NOMO-1 (cell line): ENCODE measurements at regions not wholly inside any gene's neighbourhood (a gene's known extent, or its start where the extent isn't known, plus 50 kb on each side); places are given as distances from the start of the nearest gene placed in this dataset.

Source experiments
- DNase-seq, 2 experiments: peaks; one replicate each; lab custom pipeline; 2025; ENCODE audit not compliant: unreplicated experiment in 2 of 2; lab: John Stamatoyannopoulos, UW

DNA sequence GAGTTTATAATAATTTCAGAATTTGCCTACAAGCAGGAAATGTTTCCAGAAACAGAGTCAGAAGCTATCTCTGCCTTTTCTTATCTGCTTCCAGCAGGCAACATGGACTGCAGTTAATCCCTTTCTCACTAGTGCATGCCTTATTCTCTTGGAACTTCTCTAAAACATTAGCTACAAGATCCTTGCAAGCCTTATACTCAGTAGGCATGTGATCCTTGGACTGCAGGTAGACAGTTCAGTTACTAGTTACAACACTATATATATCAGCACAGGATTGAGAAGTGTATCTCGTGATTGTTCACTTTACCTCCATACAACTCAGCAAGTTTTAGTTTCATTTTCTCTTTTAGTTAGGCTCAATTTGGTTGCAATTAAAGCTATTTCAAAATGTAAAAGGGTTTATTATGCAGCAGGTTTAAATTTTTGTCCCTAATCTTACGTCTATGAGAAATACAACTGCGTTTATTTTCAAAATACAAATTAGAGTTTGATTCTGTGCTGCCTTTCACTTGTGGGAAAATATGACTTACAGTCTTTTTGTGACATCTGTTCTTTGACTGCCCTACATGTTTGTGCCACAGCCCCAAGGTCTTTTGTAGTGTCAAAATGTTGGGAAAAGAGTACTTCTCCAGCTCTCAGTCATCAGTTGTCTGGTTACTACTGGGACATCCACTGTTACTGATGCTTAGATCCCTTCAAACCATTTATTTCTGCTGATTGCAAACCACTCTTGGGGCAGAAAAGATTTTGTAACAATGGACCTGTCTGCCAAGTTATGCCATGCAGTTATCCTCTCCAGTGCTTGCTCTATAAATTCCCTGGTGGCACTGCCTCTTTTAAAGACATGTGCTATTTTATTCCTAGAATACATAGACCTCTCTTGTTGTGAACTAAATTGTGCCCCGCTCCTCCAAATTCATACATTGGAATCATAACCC lies 709.0 kb upstream of the FOXG1 start:
- peak in 1 of 2 experiments; percentile 48 for DNase-seq

DNA sequence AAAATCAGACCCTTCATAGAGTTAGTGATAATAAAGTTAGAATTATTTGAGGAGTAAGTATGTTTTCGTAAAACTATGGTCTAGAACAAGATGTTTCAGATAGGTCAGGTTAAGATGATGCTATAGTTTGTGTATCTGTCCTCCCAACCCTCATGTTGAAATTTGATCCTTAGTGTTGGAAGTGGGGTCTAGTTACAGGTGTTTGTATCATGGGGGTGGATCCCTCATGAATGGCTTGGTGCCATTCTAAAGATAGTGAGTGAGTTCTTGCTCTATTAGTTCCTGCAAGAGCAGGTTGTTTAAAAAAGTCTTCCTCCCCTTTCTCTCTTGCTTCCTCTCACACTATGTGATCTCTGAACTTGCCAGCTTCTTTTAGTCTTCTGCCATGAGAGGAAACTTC lies 707.3 kb upstream of the FOXG1 start:
- DNase-seq: no peak

DNA sequence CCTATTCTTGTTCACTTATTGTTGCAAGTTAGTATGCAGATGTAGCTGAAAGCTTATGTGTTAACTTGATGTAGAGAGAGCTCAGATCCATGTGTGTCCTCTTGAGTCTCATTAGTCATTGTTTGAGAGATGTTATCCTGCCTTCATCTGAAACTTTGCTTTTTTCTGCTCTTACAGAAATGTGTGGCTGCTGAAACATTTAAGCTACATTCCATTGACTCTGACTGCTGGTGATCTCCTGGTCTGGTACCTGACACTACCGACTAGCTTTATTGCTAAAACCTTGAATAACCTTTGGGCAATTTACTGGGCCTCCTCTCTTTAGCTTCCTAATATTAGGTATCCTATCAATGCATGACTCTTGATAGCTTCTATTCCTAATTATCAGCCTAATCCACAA lies 705.6 kb upstream of the FOXG1 start:
- DNase-seq: no peak

DNA sequence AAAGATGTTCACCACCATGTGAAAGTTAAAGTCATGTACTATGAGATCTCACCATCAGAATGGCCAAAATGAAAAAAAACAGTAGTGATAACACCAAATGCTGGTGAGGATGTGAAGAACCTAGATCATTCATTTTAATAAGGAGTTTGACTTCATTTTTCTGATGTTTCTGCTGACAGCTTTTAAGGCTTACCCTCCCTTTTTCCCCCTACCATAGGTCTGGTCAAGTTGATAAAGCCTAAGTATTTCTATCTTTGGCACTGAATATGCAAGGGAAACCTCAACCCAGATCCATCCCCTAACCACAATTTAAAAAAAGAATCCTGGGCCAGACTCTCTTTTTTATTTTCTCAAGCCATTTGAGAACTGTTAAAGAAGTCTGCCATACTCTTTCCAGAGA lies 689.6 kb upstream of the FOXG1 start:
- no peak for DNase-seq

DNA sequence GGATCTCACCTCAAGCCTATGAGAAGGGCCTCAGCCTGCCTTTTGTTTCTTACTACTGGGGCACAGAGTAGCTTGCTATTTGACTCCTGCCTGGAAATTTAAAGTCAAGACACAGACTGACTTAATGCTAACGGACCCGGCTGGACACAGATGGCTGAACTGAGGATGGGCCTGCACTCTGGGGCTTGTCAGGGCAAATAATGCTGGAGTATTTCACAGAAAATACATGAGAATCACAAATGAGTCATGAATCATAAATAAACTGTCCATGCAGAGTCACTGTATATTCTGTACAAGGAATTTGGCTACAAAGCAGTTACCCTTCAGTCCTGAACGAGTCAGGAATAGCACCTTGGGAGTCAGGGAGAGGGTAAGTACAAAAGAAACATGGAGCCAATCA lies 683.2 kb upstream of the FOXG1 start:
- no peak for DNase-seq

DNA sequence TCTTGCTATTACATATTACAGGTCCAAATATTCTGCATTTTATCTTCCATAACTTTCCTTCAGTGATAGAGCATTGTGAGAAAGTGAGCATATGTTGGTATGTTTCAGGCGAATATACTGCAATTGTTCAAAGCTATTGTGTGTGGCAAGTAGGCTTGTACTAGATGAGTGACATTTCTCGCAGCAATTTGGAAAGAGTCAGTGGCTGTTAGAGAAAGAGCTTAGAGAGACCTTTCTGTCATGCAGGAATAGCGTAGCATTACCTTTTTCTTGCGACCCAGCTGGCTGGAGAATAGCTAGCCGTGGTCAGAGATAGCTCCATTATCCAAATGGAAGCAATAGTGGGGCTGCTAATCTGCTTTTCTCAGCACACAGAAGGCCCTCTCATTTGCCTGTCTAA lies 678.5 kb upstream of the FOXG1 start:
- DNase-seq: no peak

DNA sequence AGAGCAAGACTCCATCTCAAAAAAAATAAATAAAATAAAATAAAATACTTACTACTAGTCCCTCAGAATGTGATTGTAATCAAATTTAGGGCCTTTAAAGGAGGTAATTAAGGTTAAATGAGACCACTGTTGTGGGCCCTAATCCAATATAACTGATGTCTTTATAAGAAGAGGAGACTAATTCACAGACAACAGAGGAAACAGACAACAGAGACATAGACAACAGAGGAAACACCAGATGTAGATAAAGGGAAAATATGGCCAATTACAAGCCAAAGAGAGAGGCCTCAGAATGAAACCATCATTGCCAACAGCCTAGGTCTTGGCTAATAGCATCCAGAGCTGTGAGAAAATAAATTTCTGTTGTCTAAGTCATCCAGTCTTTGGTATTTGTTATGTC lies 669.0 kb upstream of the FOXG1 start:
- DNase-seq: no peak

DNA sequence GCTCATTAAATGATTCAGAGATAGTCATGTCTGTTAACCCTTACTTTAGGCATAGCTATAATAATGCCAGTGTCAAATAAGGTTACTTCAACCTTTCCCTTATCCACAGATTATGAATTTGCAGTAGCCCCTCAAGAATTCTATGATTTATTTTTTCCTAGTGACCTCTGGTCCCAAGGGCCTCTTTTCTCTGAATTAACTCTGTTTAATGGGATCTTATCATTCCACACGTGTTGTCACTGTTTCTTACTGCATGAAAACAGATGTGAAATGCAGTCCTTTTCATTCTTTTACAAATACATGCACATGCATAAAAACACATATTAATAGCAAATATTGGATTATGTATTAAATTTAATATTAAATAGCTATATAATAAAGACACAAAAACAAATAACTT lies 667.7 kb upstream of the FOXG1 start:
- DNase-seq: no peak

DNA sequence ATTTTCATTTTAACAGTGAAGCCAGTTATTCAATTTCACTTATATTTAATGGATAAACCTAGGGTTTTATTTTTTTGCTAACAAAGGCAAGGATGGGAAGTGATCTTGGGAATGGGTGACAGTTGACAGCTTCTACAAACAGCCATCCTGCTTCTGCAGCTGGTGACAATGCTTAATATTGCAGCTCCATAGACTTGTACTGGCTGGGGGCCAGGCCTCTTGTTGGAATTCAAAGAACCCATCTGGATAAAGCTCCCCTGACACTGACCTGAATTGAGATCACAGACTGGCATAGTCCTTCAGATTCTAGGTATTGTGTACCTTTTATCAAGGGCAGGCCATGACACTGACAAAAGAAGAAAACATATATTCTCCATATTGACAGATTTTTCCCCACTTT lies 664.6 kb upstream of the FOXG1 start:
- no peak for DNase-seq

DNA sequence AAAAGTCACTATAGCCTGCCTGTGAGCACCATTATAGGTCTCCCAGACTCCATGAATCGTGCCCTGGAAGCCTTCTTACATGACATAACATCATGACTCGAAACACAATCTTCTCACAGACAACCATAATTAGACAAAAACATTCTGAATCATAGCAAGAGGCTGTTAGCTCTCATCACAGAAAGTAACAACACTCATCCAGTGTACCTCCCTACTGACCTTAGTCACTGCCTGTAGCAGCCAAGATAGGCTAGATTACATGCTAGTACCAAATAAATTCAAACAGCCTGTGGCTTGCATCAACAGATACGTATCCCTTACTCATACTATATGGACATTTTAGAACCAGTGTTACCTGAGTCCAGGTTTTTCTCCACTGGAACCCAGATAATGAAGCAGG lies 663.8 kb upstream of the FOXG1 start:
- no peak for DNase-seq

DNA sequence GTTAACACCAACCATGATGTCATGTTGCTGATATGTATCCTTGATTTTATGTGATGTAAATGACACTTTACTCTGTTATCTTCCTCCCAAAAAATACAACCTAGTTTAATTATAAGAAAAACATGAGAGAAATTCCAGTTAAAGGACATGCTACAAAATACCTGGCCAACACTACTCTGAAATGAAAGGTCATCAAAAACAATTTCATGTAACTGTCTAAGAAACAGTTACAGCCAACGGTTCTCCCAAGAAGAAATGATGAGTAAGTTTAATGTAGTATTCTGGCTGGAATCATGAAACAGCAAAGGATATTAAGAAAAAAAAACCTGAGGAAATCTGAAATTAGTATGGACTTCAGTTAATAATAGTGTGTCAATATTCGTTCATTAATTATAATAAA lies 653.3 kb upstream of the FOXG1 start:
- DNase-seq: no peak

DNA sequence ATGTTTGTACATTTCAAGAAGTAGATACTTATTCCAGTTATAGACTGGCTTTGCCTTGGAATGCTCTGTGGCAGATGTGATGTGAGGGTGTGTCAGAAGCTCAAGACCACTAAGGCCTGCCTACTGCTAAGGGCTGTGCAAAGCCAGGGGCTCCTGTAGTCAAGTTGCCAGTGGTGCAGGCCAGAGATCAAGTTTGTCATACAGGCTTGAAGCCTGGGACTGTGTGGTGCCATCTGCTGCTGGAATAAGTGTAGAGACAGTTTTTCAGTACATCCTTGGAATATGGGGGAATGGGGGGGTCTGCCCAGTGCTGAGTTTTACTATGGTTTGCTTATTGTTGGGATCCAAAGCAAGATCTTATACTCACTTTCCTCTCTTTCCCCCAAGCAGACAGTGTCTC lies 649.9 kb upstream of the FOXG1 start:
- DNase-seq: no peak

DNA sequence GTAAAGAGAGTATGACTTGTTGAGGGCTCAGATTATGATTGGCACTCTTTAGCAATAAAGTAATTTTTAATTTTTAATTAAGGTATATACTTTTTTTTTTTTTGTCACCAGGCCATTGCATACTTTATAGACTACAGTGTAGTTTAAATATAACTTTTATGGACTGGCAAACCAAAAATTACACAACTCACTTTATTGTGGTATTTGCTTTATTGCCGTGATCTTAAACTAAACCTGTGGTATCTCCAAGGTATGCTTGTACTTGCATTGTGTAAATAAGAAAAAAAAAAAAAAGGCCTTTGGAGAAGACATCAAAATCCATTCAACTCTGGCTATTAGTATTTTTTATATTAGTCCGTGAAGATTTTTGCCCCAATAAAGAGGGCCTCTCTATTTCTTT lies 646.7 kb upstream of the FOXG1 start:
- DNase-seq: no peak

DNA sequence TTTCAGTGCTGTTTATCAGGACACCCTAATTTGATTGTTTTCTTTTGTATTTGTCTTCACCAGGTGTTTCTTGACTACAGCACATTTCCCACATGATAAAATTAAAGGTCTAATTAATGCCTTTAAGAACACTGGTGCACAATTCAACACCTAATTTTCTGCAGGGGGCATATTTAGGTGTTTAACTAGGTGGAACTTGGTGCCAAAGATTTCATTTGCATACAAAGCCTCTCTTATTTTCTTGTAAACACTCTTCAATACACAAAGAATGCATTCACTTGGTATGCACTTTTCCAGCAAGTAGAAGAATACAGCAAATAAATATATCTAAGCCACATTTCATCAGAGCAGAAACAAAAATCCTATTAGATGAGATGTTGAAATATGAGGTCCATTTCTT lies 646.2 kb upstream of the FOXG1 start:
- no peak for DNase-seq

DNA sequence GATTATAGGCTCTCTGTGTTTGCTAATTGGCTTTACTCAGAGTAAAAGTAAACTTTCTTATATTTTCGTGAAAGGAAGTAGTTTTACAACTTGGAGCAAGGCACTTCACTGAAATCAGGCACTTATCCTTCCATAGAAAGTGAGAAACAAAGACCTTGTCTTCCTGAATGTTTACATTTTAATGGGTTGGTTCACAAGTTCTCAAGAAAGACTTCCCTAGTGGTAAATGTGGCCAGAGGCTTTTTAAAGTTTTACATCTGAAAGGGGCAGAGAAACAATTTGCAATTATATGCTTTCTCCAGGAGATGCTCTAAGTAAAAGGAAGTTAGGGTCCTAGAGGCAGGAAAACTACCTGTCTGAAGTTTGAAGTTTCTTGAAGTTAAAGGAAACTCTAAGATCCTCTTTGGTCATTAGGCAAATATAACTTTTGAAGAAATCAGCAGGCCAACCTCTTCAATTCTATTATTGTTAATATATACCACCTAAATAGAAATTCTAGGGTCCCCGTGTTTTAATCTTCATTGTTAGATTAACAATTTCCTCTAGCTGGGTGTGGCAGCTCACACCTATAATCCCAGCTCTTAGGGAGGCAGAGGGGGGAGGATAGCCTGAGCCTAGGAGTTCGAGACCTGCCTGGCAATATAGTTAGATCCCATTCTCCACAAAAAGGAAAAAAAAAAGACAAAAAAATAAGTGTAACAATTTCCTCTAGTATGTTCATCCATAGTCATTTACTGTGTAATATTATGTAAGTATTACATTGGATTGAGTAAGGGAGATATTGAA lies 644.9 kb upstream of the FOXG1 start:
- DNase-seq: no peak

DNA sequence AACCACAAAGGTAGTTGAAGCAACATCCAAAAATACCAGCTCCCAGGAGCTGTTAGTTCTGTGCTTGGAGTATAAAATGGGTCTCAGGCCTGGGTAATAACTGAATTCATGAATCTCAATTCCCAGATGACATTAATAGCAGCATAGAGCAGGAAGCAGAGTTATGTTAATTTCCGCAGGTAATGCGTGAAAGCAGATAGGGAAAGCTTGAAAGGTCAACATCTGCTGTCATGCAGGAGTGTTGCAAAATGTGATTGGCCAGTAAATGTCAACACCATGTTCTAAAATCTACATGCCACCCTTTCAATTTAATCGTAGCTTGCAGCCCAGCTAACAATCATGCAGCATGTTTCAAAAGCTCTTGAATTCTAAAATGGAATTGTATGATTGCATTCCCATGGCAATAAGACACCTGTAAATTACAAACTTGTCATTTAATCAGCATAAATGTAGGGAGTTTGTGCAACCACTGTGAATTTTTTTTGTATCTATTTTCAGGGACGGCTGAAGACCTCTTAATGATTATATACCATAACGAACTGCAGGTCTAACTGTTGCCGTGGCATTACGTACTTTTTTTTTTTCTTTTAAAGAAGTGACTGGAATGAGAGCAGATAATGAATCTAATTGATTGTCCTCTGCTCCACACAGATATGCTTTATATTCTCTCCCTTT lies 635.8 kb upstream of the FOXG1 start:
- no peak for DNase-seq

DNA sequence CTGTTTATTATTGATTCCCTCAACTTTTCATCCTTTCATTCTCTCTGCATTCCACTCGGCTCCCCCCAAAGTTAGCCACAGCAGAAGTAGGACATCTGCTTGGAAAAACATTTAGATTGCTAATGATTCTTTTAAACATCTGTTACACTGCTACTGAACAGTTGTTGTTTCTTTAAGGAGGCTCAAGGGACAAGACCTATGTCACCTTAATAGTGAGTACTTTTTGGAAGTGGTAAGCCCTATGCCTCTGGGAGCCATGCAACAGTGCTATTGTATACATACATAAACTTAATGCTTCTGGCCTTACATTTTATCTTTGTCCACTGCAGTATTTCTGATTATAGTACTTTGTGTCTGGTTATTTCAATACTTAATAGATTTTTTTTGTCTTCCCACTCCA lies 628.2 kb upstream of the FOXG1 start:
- no peak for DNase-seq

DNA sequence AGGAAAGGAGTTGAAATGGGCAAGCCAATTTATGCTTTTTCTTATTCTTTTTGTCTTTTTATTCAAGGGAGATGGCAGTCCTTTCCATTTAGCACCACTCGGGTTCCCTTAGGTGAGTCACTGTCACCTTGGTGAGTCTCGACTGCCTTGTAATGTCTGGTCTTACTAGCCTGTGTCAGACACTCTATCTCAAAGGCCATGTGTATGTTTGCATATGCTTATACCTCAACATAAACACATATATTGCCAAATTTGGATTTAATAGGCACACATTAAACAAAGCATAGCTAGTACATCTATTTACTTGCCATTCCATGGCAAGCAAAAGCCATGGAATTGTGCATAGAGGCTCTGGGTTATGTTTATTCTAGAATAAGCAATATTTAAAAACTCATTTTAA lies 624.9 kb upstream of the FOXG1 start:
- DNase-seq: no peak

DNA sequence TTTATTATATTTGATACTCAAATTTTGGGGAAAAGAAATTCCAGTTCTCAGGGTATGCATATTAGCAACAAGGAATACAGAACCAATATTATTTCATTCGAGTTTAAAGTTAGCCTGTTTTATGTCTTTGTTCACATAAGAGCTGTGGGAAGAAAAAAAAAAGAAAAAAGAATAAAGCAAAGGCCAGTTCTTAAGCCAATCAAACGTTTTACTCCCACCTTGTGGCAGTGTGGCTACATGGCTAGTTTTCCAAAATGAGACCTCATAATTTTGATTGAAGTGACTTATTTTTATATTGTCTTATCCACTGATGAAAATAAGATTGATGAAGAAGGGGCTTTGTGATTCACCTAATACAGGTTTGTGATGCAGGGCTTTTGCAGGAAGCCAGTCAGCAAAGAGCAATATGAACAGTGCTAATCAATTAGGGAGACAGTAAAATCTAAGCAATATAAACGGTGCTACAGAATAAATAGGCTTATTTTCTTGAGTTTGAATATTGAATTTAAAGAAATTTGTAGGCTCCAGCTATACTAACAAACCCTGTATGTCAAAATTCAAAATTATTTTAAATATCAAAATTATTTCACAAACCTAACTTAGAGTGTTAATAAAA lies 624.1 kb upstream of the FOXG1 start:
- no peak for DNase-seq

DNA sequence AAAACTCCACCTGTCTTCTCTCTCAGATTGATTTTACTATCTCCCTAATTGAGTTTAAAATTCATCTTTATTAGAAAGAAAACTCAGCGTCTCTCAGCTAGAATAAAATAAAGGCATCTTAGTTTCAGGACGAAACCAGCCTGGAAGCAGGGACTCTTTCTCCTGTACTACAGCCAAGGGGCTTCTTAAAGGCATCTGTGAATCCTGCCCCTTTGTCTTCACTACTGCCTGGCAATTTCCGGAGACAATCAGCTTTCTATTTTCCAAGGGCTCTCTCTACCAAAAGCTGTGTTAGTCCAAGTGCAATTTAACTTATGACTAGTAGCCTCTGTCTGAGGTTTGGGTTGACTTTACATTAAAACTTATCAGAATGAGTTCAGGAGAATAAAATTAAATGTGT lies 623.3 kb upstream of the FOXG1 start:
- no peak for DNase-seq

DNA sequence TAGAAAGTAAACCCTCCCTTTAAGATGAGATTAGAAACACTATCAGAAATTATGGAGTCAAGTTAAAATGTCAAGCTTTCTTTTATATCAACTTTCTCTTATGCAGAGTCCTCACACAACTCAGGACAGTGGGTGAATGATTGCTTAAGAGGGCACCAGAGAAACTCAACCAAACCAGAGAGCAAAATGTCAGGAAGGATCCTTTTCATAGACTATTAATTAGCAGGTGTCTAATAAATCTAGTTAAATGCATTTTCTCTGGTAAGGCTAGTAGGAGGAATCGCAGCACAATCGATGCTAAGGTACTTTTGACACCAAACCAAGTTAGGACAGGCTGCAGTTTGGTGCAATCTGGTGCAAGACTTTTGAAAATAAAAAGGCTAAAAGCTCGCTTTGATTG lies 614.7 kb upstream of the FOXG1 start:
- no peak for DNase-seq
